ENCODE measurements at regions not wholly inside any gene's neighbourhood (a gene's known extent, or its start where the extent isn't known, plus 50 kb on each side); places are given as distances from the start of the nearest gene placed in this dataset.

DNA sequence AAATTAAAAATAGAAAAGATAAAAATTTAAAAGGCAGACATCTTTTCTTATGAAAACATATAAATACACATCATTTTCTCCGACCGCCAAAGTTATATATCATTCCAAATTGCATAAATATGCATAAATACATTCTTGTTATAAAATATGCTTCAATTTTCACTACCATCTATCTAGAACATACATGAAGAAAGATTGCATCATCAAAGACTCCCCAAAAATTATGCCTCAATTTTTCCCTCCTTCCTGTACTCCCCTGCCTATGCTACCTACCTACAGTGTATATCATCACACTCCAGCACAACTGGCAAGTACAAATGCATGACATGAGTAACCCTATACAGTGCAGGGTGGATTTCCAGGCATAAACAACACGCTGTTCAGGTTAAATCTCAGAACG is 49.9 kb upstream of the TENT5A start:
- TF ChIP-seq NFIC (IDR thresholded peaks at IDR 0.05) = no peak
- TF ChIP-seq TAF1 (IDR thresholded peaks at IDR 0.05; ENCODE audit: low read depth) = no peak
- TF ChIP-seq EGR1 (IDR thresholded peaks at IDR 0.05) = no peak
- TF ChIP-seq, protein P1, sequence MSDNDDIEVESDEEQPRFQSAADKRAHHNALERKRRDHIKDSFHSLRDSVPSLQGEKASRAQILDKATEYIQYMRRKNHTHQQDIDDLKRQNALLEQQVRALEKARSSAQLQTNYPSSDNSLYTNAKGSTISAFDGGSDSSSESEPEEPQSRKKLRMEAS (IDR thresholded peaks at IDR 0.05) = no peak
- TF ChIP-seq RAD21 (IDR thresholded peaks at IDR 0.05; ENCODE audit: low read depth) = no peak
- TF ChIP-seq, protein P2, sequence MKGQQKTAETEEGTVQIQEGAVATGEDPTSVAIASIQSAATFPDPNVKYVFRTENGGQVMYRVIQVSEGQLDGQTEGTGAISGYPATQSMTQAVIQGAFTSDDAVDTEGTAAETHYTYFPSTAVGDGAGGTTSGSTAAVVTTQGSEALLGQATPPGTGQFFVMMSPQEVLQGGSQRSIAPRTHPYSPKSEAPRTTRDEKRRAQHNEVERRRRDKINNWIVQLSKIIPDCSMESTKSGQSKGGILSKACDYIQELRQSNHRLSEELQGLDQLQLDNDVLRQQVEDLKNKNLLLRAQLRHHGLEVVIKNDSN (IDR thresholded peaks at IDR 0.05) = no peak
